ENCODE measurements at regions not wholly inside any gene's neighbourhood (a gene's known extent, or its start where the extent isn't known, plus 50 kb on each side); places are given as distances from the start of the nearest gene placed in this dataset.

DNA sequence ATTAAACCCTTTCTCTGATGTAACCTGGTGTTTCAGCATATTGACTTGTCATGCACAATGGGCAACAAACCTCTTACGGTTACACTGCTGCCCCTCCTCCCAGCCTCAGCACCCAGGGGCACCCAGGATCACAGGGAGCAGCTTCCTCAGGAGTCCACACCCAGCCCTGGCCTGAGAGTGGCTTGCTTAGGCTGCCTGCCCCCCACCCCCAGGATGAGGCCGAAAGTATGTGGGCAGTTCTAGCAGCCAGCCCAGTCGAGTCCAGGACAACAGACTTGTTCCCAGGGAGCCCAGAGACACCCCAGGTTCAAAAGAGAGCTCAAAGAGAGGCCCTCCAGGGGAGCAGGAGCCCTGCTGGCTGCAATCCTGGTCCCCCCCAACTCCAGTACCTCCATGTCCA, 108.1 kb upstream of the THY1 start:
- TF ChIP-seq, protein P1, sequence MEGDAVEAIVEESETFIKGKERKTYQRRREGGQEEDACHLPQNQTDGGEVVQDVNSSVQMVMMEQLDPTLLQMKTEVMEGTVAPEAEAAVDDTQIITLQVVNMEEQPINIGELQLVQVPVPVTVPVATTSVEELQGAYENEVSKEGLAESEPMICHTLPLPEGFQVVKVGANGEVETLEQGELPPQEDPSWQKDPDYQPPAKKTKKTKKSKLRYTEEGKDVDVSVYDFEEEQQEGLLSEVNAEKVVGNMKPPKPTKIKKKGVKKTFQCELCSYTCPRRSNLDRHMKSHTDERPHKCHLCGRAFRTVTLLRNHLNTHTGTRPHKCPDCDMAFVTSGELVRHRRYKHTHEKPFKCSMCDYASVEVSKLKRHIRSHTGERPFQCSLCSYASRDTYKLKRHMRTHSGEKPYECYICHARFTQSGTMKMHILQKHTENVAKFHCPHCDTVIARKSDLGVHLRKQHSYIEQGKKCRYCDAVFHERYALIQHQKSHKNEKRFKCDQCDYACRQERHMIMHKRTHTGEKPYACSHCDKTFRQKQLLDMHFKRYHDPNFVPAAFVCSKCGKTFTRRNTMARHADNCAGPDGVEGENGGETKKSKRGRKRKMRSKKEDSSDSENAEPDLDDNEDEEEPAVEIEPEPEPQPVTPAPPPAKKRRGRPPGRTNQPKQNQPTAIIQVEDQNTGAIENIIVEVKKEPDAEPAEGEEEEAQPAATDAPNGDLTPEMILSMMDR (IDR thresholded peaks at IDR 0.05) = no peak

DNA sequence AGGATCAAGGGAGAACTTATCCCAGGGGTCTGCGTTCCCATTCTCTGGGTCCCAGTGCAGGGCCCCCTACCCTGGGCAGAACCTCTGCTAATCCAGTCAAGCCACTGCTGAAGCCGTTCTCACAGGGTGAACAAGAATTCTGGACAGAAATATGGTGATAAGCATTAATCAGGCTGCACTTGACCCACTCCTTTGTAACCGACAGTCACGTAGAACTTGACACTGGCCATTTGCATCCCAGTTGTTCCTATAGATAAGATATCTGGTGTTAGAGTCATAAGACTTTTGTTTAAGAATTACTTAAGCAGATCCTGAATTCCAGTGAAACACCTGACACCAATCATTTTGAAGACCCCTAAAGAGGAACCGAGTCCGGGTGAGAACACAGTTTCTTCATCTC, 107.5 kb upstream of the THY1 start:
- TF ChIP-seq, protein P1 (IDR thresholded peaks at IDR 0.05) = no peak

DNA sequence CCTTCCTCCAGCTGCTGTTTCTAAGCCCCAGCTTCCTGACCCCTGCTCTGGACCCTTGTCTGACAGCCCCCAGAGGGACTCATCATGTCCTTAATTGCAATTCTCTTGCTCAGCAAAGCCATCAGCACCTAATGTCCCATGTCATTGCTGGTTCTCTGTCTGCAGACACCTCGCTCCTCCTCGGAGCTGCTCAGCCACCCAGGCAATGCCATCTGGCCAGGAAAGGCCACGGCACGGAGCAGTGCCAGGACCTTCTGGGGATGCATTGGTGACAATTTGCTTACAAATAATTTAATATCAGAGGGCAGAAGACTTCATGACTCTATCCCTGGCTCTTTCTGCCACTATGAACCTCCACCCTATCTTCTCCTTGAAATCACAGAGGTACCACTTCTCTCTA, 107.0 kb upstream of the THY1 start:
- TF ChIP-seq, protein P1 (IDR thresholded peaks at IDR 0.05) = no peak

DNA sequence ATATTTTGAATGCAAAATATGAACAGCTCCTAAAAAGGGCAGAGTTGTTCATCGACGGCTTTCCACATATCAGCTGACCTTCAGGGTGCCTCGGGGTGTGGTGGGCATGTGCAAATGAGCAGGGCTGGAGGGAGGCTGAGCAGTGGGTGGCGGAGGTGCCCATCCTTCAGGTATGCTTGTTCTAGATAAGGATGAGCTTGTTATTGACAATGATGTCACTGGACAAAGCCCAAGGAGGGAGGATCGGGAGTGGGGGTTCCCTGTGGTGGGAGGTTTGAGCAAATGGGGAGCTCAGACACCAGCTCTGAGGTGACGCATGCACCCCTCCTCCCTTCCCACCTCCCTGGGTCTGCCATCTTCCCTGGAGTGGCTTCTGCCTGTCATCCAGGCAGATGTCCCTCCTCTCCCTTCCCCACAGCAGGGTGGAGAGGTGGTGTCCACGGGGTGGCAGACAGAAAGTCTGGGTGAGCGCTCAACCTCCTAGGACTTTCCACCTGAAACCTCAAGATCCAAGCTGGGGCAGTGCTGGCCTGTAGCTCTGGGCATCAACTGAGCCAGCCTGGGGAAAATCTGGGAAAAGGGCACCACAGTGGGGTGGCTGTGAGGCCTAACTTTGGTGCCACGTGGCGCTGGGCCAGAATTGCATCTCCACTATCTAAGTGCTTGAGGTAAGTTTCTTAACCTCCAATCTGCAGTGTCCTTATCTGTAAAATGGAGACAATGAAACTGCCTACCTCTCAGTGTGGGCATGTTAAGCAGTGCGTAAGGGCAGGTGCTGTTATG, 106.3 kb upstream of the THY1 start:
- TF ChIP-seq, protein P1 (IDR thresholded peaks at IDR 0.05) = no peak

DNA sequence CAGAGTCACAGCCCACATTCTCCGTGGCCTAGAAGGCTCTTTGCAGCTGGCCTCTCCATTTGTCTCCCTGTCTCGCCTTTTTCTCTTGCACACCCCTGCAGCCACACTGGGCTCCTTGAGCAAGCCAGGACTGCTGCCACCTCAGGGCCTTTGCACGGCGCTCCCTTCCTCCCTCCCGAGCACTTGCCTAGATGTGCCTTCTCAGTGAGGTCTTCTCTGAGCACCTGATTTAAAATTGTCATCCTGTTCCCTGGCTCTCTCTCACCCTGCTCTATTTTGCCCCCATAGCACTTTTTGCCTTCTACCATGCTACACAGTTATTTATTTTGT, 102.9 kb upstream of the THY1 start:
- TF ChIP-seq, protein P1 (IDR thresholded peaks at IDR 0.05) = no peak

DNA sequence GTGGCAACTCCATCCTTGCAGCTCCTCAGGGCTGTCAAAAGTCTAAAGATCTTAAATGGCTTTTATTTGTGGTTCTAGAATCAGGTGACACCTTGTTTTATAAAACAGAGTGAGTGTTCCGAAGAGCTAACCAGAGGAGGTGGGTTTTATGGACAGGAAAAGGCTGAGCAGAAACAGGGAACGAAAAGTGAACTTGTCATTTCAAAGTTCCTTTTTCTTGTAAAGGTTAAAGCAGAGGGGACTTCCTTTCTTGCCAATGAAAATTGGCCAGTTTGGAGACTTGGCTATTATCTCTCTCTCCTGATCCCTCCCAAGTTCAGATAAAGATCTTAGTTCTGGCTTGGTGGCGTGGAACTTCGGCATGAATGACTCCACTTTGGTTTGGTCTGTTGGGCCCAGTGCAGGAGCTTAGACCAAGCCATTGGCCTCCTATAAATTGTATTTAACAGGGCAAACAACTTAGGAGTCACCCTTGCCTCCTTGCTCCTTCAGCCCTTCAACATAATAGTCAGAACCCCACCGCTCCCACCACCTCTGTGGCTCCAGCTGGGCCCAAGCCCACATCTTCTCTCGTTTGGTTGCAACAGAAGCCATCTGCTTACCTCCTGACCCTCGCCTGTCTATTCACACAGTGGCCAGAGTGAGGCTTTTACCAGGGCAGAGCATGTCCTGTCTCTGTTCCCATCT, 102.4 kb upstream of the THY1 start:
- TF ChIP-seq, protein P1 (IDR thresholded peaks at IDR 0.05) = no peak

DNA sequence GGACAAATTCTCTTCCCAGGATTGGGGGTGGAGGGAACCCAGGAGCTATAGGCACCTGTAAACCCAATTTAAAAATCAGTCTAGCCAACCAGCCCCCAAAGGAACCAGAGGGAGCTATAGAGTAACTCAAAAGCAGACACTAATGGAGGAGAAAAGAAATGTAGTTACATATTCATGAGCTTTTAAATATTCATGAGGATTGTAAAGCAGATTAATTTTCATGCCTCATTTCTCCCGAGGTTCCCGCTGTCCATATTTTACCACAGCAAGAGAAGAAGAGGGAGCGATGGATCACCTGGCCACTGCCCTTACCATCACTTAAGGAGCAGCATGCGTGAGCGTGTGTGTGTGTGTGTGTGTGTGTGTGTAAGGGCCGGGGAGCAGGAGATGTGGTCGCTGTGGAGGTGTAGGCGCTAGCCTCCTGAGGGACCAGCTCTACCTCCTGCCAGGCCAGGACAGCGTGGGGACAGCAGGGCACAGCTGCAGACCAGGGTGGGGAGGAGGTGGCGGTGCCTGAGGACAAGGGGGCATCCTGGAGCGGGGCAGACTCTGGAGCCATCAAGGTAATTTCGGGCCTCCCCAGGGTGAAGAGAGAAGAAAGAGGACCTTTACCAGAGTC, 100.7 kb upstream of the THY1 start:
- TF ChIP-seq, protein P1 (IDR thresholded peaks at IDR 0.05) = no peak

All from LNCAP (cell line).